Daoy (cell line): ENCODE measurements at regions not wholly inside any gene's neighbourhood (a gene's known extent, or its start where the extent isn't known, plus 50 kb on each side); places are given as distances from the start of the nearest gene placed in this dataset.
A peak's percentile ranks its signal among the peaks of the same experiment; 100 is the strongest.

Source experiments
- DNase-seq: peaks from one replicate; pipeline ENCODE4 v3.0.0-alpha.2; 2015; ENCODE audit warnings: low read depth

- DNase-seq, result no peak
These were observed 505.3 kb downstream of the TLE4 start for GRCh38 chr9:80077059-80077458.

- no peak for DNase-seq
These were observed 504.4 kb downstream of the TLE4 start for GRCh38 chr9:80076162-80076561.

- DNase-seq, result no peak
These were observed 502.7 kb downstream of the TLE4 start for GRCh38 chr9:80074439-80074838.

GRCh38 chr9:80072451-80072850 lies 500.7 kb downstream of the TLE4 start:
- no peak for DNase-seq

- DNase-seq, result no peak
These were observed 498.4 kb downstream of the TLE4 start for GRCh38 chr9:80070071-80070742.

- no peak for DNase-seq
These were observed 495.2 kb downstream of the TLE4 start for GRCh38 chr9:80066931-80067330.

GRCh38 chr9:80062567-80062966 lies 490.8 kb downstream of the TLE4 start:
- no peak for DNase-seq

- DNase-seq, result peak; percentile 76
These were observed 490.2 kb downstream of the TLE4 start for GRCh38 chr9:80061940-80062339.

GRCh38 chr9:80061096-80061495 lies 489.3 kb downstream of the TLE4 start:
- no peak for DNase-seq

- DNase-seq, result no peak
These were observed 488.2 kb downstream of the TLE4 start for GRCh38 chr9:80059979-80060378.

GRCh38 chr9:80059191-80059590 lies 487.4 kb downstream of the TLE4 start:
- no peak for DNase-seq

GRCh38 chr9:80052830-80053229 lies 481.1 kb downstream of the TLE4 start:
- no peak for DNase-seq

GRCh38 chr9:80049096-80049782 lies 477.5 kb downstream of the TLE4 start:
- no peak for DNase-seq

GRCh38 chr9:80046481-80046880 lies 474.7 kb downstream of the TLE4 start:
- no peak for DNase-seq

GRCh38 chr9:80041821-80042220 lies 470.1 kb downstream of the TLE4 start:
- DNase-seq, result no peak

GRCh38 chr9:80040457-80040856 lies 468.7 kb downstream of the TLE4 start:
- no peak for DNase-seq

- DNase-seq, result no peak
These were observed 459.0 kb downstream of the TLE4 start for GRCh38 chr9:80030801-80031200.

- DNase-seq, result no peak
These were observed 456.7 kb downstream of the TLE4 start for GRCh38 chr9:80028501-80028900.

GRCh38 chr9:80025796-80026520 lies 454.2 kb downstream of the TLE4 start:
- no peak for DNase-seq

GRCh38 chr9:80025131-80025530 lies 453.4 kb downstream of the TLE4 start:
- DNase-seq, result no peak

GRCh38 chr9:80020530-80020929 lies 448.8 kb downstream of the TLE4 start:
- no peak for DNase-seq

GRCh38 chr9:80020056-80020455 lies 448.3 kb downstream of the TLE4 start:
- no peak for DNase-seq

GRCh38 chr9:80013891-80014290 lies 442.1 kb downstream of the TLE4 start:
- DNase-seq, result no peak
